OCI-LY1 (cell line): ENCODE measurements at regions not wholly inside any gene's neighbourhood (a gene's known extent, or its start where the extent isn't known, plus 50 kb on each side); places are given as distances from the start of the nearest gene placed in this dataset.

Experiments
- H2AFZ ChIP-seq: fragments of 200-600 bp; sonication (generic), shearing (Covaris generic); 2 replicates; pipeline ENCODE4 v1.6.0; 2014; ENCODE audit warnings: antibody characterized with exemption, mild to moderate bottlenecking, low read length
- H3F3A ChIP-seq: fragments of 200-600 bp; sonication (generic), shearing (Covaris generic); 2 replicates; pipeline ENCODE4 v1.6.0; 2014; ENCODE audit warnings: mild to moderate bottlenecking, antibody characterized with exemption, low read length, moderate library complexity; ENCODE audit not compliant: insufficient read depth
- H3K27ac ChIP-seq: fragments of 200-600 bp; sonication (generic); 2 replicates; pipeline ENCODE4 v1.5.1; 2014; ENCODE audit warnings: low read length, mixed run types, mild to moderate bottlenecking, low read depth; ENCODE audit not compliant: poor library complexity, severe bottlenecking
- H3K27me3 ChIP-seq: fragments of 200-600 bp; sonication (generic); 2 replicates; pipeline ENCODE4 v1.6.0; 2014; ENCODE audit warnings: antibody characterized with exemption, mild to moderate bottlenecking, low read length, moderate library complexity; ENCODE audit not compliant: insufficient read depth
- H3K36me3 ChIP-seq: fragments of 200-600 bp; sonication (generic); 2 replicates; pipeline ENCODE4 v1.6.1; 2014; ENCODE audit warnings: mild to moderate bottlenecking, antibody characterized with exemption, low read length, moderate library complexity, mixed read lengths; ENCODE audit not compliant: insufficient read depth
- H3K4me1 ChIP-seq: fragments of 200-600 bp; sonication (generic); 2 replicates; pipeline ENCODE4 v1.5.1; 2014; ENCODE audit warnings: mild to moderate bottlenecking, low read length, moderate library complexity; ENCODE audit not compliant: insufficient read depth, severe bottlenecking
- H3K4me2 ChIP-seq: fragments of 200-600 bp; sonication (generic), shearing (Covaris generic); 2 replicates; pipeline ENCODE4 v1.6.1; 2014; ENCODE audit warnings: low read length
- H3K4me3 ChIP-seq: fragments of 200-600 bp; sonication (generic); 2 replicates; pipeline ENCODE4 v1.5.1; 2014; ENCODE audit warnings: low read length, low read depth, mild to moderate bottlenecking, mixed read lengths; ENCODE audit not compliant: poor library complexity, severe bottlenecking
- H3K79me2 ChIP-seq: fragments of 200-600 bp; shearing (Covaris generic); 2 replicates; pipeline ENCODE4 v1.6.1; 2016; ENCODE audit warnings: mixed run types, low read length, mixed read lengths; ENCODE audit not compliant: insufficient read depth
- H3K9ac ChIP-seq: fragments of 200-600 bp; sonication (generic), shearing (Covaris generic); 2 replicates; pipeline ENCODE4 v1.6.1; 2014; ENCODE audit warnings: mild to moderate bottlenecking, low read length, mixed read lengths
- H3K9me2 ChIP-seq: fragments of 200-600 bp; sonication (generic), shearing (Covaris generic); 2 replicates; pipeline ENCODE4 v1.6.1; 2014; ENCODE audit warnings: low read depth, mild to moderate bottlenecking, low read length, mixed read lengths
- H3K9me3 ChIP-seq: fragments of 200-600 bp; shearing (Covaris generic); 2 replicates; pipeline ENCODE4 v1.6.1; 2014; ENCODE audit warnings: low read length, mixed read lengths
- H4K20me1 ChIP-seq: fragments of 200-600 bp; sonication (generic), shearing (Covaris generic); 2 replicates; pipeline ENCODE4 v1.6.0; 2016; ENCODE audit warnings: mild to moderate bottlenecking, low read length; ENCODE audit not compliant: insufficient read depth
- CTCF ChIP-seq: fragments of 200-600 bp; sonication (generic), shearing (Covaris generic); IDR thresholded peaks from 2 replicates; pipeline ENCODE4 v1.5.1; 2017; ENCODE audit warnings: mild to moderate bottlenecking, antibody characterized with exemption, low read length, moderate library complexity, mixed read lengths
- EZH2 ChIP-seq: fragments of 200-600 bp; sonication (generic), shearing (Covaris generic); IDR thresholded peaks from 2 replicates; pipeline ENCODE4 v1.8.0; 2017; ENCODE audit warnings: borderline replicate concordance, mixed run types, mild to moderate bottlenecking, antibody characterized with exemption, low read length, moderate library complexity, mixed read lengths

GRCh38 chr20:16918366-16918765, 170.2 kb downstream of the OTOR start:
- Histone ChIP-seq H3F3A (no peaks in the 10 kb centered on the region), H3K27me3 (no peaks in the 10 kb centered on the region), H3K4me3 (no peak overlapping the region), H3K9ac (no peak overlapping the region), H3K36me3 (no peaks in the 10 kb centered on the region), H3K9me2 (no peaks in the 10 kb centered on the region), H3K4me1 (no peaks in the 10 kb centered on the region), H4K20me1 (no peaks in the 10 kb centered on the region), H3K79me2 (no peaks in the 10 kb centered on the region), H3K9me3 (no peaks in the 10 kb centered on the region), H2AFZ (no peak overlapping the region), H3K27ac (no peak overlapping the region), H3K4me2 (no peak overlapping the region)
- TF ChIP-seq EZH2 (no peak), CTCF (no peak)

GRCh38 chr20:16919841-16920240, 171.7 kb downstream of the OTOR start:
- no peak overlapping the region for H3K27ac ChIP-seq
- H4K20me1 ChIP-seq = no peaks in the 10 kb centered on the region
- no peak overlapping the region for H3K9ac ChIP-seq
- no peaks in the 10 kb centered on the region for H3K9me3 ChIP-seq
- H3K79me2 ChIP-seq = no peaks in the 10 kb centered on the region
- no peaks in the 10 kb centered on the region for H3K4me1 ChIP-seq
- H3K9me2 ChIP-seq = no peaks in the 10 kb centered on the region
- H3K4me3 ChIP-seq = no peak overlapping the region
- H3K27me3 ChIP-seq = no peaks in the 10 kb centered on the region
- H3F3A ChIP-seq = no peaks in the 10 kb centered on the region
- TF ChIP-seq EZH2 = no peak
- TF ChIP-seq CTCF = no peak
- H2AFZ ChIP-seq = no peak overlapping the region
- H3K4me2 ChIP-seq = no peak overlapping the region
- H3K36me3 ChIP-seq = no peaks in the 10 kb centered on the region

- H3F3A ChIP-seq = no peaks in the 10 kb centered on the region
- H3K4me2 ChIP-seq = no peak overlapping the region
- H3K27me3 ChIP-seq = no peaks in the 10 kb centered on the region
- no peaks in the 10 kb centered on the region for H4K20me1 ChIP-seq
- TF ChIP-seq EZH2 (no peak), CTCF (no peak)
- H3K36me3 ChIP-seq = no peaks in the 10 kb centered on the region
- no peaks in the 10 kb centered on the region for H3K9me3 ChIP-seq
- H2AFZ ChIP-seq = no peak overlapping the region
- H3K4me1 ChIP-seq = no peaks in the 10 kb centered on the region
- no peak overlapping the region for H3K4me3 ChIP-seq
- H3K27ac ChIP-seq = no peak overlapping the region
- no peaks in the 10 kb centered on the region for H3K9me2 ChIP-seq
- H3K9ac ChIP-seq = no peak overlapping the region
- H3K79me2 ChIP-seq = no peaks in the 10 kb centered on the region
These were observed 174.7 kb downstream of the OTOR start for GRCh38 chr20:16922834-16923233.
